HG02884 (cell line): ENCODE measurements at regions not wholly inside any gene's neighbourhood (a gene's known extent, or its start where the extent isn't known, plus 50 kb on each side); places are given as distances from the start of the nearest gene placed in this dataset.

ENCODE experiments used
- ATAC-seq: cut with Tn5 transposase; IDR thresholded peaks from one replicate; pipeline ENCODE4 v1.9.1; 2021; ENCODE audit warnings: mild to moderate bottlenecking, moderate library complexity; ENCODE audit not compliant: unreplicated experiment

GRCh38 chr5:2505217-2505616 lies 246.3 kb downstream of the IRX2 start:
- ATAC-seq = no peak

- no peak for ATAC-seq
Measured at GRCh38 chr5:2502970-2503594, 248.4 kb downstream of the IRX2 start.

GRCh38 chr5:2499917-2500316 lies 251.6 kb downstream of the IRX2 start:
- no peak for ATAC-seq

- ATAC-seq = no peak
Measured at GRCh38 chr5:2496891-2497290, 254.6 kb downstream of the IRX2 start.

GRCh38 chr5:2496126-2496525 lies 255.4 kb downstream of the IRX2 start:
- ATAC-seq = no peak

- ATAC-seq = no peak
Measured at GRCh38 chr5:2493356-2493755, 258.1 kb downstream of the IRX2 start.

- ATAC-seq = no peak
Measured at GRCh38 chr5:2492476-2492875, 259.0 kb downstream of the IRX2 start.

- ATAC-seq = no peak
Measured at GRCh38 chr5:2491846-2492245, 259.6 kb downstream of the IRX2 start.

- ATAC-seq = no peak
Measured at GRCh38 chr5:2489306-2489705, 262.2 kb downstream of the IRX2 start.

GRCh38 chr5:2488593-2488992 lies 262.9 kb downstream of the IRX2 start:
- ATAC-seq = no peak

GRCh38 chr5:2487152-2487763 lies 264.2 kb downstream of the IRX2 start:
- no peak for ATAC-seq

- no peak for ATAC-seq
Measured at GRCh38 chr5:2486373-2486772, 265.1 kb downstream of the IRX2 start.

GRCh38 chr5:2482778-2483177 lies 268.7 kb downstream of the IRX2 start:
- no peak for ATAC-seq

GRCh38 chr5:2480871-2481270 lies 270.6 kb downstream of the IRX2 start:
- ATAC-seq = no peak

- no peak for ATAC-seq
Measured at GRCh38 chr5:2475902-2476301, 275.6 kb downstream of the IRX2 start.

GRCh38 chr5:2472670-2473069 lies 278.8 kb downstream of the IRX2 start:
- no peak for ATAC-seq

- ATAC-seq = no peak
Measured at GRCh38 chr5:2471152-2471879, 280.2 kb downstream of the IRX2 start.

- no peak for ATAC-seq
Measured at GRCh38 chr5:2466966-2467365, 284.5 kb downstream of the IRX2 start.

- no peak for ATAC-seq
Measured at GRCh38 chr5:2465383-2465782, 286.1 kb downstream of the IRX2 start.

GRCh38 chr5:2464141-2464540 lies 287.3 kb downstream of the IRX2 start:
- ATAC-seq = no peak

GRCh38 chr5:2461701-2462691 lies 289.5 kb downstream of the IRX2 start:
- no peak for ATAC-seq
